Small intestine (tissue), 7 donors: ENCODE measurements at regions not wholly inside any gene's neighbourhood (a gene's known extent, or its start where the extent isn't known, plus 50 kb on each side); places are given as distances from the start of the nearest gene placed in this dataset.

ENCODE experiments used
- DNase-seq, 2 donors: peaks; one replicate each; pipeline versions ENCODE4 v3.0.0 to v3.0.0-alpha.2; 2013
- FAIRE-seq: peaks from 2 replicates; lab custom pipeline; 2012; peaks lifted over from hg19 to GRCh38; lab: Jason Lieb, UNC
- H3K27ac ChIP-seq, 3 donors: one replicate each; pipeline ENCODE4 v1.5.1; 2013; ENCODE audit warnings: low read length in 2 of 3, mild to moderate bottlenecking in 2 of 3, control low read depth in 1 of 3, inconsistent platforms in 1 of 3, low read depth in 1 of 3, moderate library complexity in 1 of 3
- H3K27me3 ChIP-seq, 3 donors: one replicate each; pipeline ENCODE4 v1.6.1; 2013; ENCODE audit warnings: low read length in 3 of 3, inconsistent platforms in 1 of 3; ENCODE audit not compliant: control insufficient read depth in 3 of 3, insufficient read depth in 3 of 3
- H3K36me3 ChIP-seq, 3 donors: one replicate each; pipeline ENCODE4 v1.6.1; 2013; ENCODE audit warnings: low read length in 3 of 3, inconsistent platforms in 1 of 3, low read depth in 1 of 3, mild to moderate bottlenecking in 1 of 3, moderate library complexity in 1 of 3; ENCODE audit not compliant: control insufficient read depth in 3 of 3, insufficient read depth in 2 of 3
- H3K4me1 ChIP-seq, 3 donors: one replicate each; pipeline ENCODE4 v1.6.1; 2013; ENCODE audit warnings: low read length in 2 of 3, inconsistent platforms in 1 of 3, low read depth in 1 of 3, mild to moderate bottlenecking in 1 of 3, moderate library complexity in 1 of 3; ENCODE audit not compliant: control insufficient read depth in 3 of 3, insufficient read depth in 2 of 3
- H3K4me3 ChIP-seq, 3 donors: one replicate each; pipeline ENCODE4 v1.5.1; 2013; ENCODE audit warnings: low read length in 3 of 3, control low read depth in 1 of 3, inconsistent platforms in 1 of 3, low read depth in 1 of 3, mild to moderate bottlenecking in 1 of 3, moderate library complexity in 1 of 3
- H3K9me3 ChIP-seq, 2 donors: one replicate each; pipeline ENCODE4 v1.6.1; 2013; ENCODE audit warnings: low read depth in 1 of 2, low read length in 1 of 2; ENCODE audit not compliant: control insufficient read depth in 2 of 2, insufficient read depth in 1 of 2
- WGBS, 3 donors: extraction: QIAGEN DNeasy Blood & Tissue Kit; methylation state at CpG; one replicate each; pipeline ENCODE4 v1.1.7; 2013; 5-methylcytosine and 5-hydroxymethylcytosine counted together
- donor health status: healthy with polysubstance abuse.
- donor health status: control.
- donor health status: control.
- donor health status: Bipolar disorder and iron deficiency.
- donor health status: healthy.

DNA sequence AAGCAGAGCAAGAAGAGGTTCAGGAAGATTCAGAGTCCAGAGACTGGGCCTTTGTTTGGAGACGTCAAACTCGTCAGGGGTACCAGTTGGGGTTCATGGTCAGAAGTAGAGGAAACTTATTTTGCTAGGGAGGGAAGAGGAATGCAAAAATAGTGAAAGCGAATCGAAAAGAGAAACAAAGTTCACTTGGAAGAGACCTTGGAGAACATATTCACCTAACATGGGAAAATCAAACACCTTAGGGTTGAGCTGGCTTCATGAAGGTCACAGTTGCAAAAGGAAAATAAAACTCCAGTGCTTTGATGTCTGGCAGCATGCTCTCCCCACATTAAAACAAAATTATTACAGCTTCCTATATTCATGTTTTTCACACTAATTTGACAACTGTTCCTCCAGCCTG lies 440.4 kb downstream of the EPM2A start:
- no peaks in the 10 kb centered on the region for H3K27me3 ChIP-seq
- 84 to 93% (median 90%) methylated on average over 4 of the region's 4 CpGs for WGBS, 3 donors
- H3K4me1 ChIP-seq: no peaks in the 10 kb centered on the region
- no peak for FAIRE-seq
- H3K27ac ChIP-seq: no peak overlapping the region
- no peaks in the 10 kb centered on the region for H3K9me3 ChIP-seq
- H3K4me3 ChIP-seq: no peak overlapping the region
- no peaks in the 10 kb centered on the region for H3K36me3 ChIP-seq
- no peak for DNase-seq

DNA sequence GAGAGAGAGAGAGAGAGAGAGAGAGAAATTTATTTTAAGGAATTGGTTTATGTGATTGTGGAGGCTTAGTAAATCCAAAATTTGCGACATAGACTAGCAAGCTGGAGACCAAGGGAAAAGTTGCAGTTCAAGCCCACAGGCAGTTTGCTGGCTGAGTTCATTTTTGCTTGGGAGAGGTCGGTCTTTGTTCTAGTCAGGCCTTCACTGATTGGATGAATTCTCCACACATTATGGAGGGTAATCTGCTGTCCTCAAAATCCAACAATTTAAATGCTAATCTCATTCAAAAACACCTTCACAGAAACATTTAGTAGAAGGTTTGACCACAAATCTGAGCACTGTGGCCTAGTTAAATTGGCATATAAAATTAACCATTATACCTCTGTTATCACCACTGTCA lies 439.6 kb downstream of the EPM2A start:
- Histone ChIP-seq H3K27ac (no peak overlapping the region), H3K36me3 (no peaks in the 10 kb centered on the region), H3K4me1 (no peaks in the 10 kb centered on the region), H3K9me3 (no peaks in the 10 kb centered on the region), H3K27me3 (no peaks in the 10 kb centered on the region), H3K4me3 (no peak overlapping the region)
- FAIRE-seq: no peak
- WGBS, 3 donors: 83 to 92% (median 83%) methylated on average over 2 of the region's 2 CpGs
- no peak for DNase-seq

DNA sequence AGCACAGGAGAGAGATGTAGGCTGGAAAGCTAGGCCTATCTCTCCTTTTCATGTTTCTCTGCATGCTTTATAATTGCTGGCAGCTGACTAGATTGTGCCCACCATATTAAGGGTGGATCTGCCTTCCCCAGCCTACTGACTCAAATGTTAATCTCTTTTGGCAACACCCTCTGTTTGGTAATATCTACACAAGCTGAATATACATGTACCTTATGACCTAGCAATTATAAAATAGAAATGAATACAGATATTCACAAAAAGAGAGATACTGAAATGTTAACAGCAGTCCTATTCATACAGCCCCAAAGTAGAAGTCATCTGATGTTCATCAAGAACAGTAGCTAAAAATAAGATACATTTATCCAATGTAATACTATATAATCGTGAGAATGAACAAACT lies 429.6 kb downstream of the EPM2A start:
- Histone ChIP-seq H3K27ac (no peak overlapping the region), H3K4me3 (no peak overlapping the region), H3K36me3 (no peaks in the 10 kb centered on the region), H3K9me3 (no peaks in the 10 kb centered on the region), H3K27me3 (no peaks in the 10 kb centered on the region), H3K4me1 (no peaks in the 10 kb centered on the region)
- DNase-seq (no peak), FAIRE-seq (no peak)
- 88 to 91% (median 89%) methylated on average over 1 of the region's 1 CpG for WGBS, 3 donors

GRCh38 chr6:145306489-145306888 lies 428.8 kb downstream of the EPM2A start:
- no peaks in the 10 kb centered on the region for H3K27me3 ChIP-seq
- no peaks in the 10 kb centered on the region for H3K36me3 ChIP-seq
- no peak for FAIRE-seq
- 82 to 91% (median 85%) methylated on average over 5 of the region's 5 CpGs for WGBS, 3 donors
- H3K4me3 ChIP-seq: no peak overlapping the region
- H3K9me3 ChIP-seq: no peaks in the 10 kb centered on the region
- H3K27ac ChIP-seq: no peak overlapping the region
- no peaks in the 10 kb centered on the region for H3K4me1 ChIP-seq
- DNase-seq: no peak

DNA sequence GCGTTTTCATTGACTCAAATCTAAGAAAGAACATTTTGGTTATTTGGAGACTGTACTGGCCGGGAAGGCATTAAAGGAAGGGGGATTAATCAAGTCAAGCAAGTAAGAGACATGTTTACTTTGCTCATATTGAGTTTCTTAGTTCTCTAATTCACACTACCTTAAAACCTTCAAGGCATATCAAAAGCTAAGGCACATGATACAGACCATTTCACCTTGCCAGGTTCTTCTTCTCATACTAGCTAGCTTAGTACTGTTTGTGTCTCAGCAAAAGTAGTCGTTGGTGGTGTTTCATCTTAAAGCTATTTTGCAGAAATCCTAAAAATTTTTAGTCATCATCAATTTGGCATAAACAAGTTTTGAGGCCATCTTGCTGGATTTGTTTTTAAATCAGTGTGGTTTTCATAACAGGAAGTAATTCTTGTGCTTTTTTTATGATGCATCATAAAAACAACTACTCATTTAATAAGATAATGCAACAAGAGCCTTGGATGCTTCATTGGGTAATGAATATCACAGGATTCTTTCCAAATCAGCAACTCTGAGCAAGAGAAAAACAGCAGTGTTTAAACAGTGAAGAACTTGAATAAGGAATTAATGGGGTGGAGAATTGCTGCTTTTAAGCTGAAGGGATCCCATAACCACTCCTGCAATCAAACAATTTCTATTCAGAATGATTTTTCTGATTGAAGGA lies 425.3 kb downstream of the EPM2A start:
- 68 to 74% (median 72%) methylated on average over 3 of the region's 3 CpGs for WGBS, 3 donors
- no peaks in the 10 kb centered on the region for H3K4me1 ChIP-seq
- H3K36me3 ChIP-seq: no peaks in the 10 kb centered on the region
- FAIRE-seq (no peak), DNase-seq (no peak)
- no peak overlapping the region for H3K27ac ChIP-seq
- no peaks in the 10 kb centered on the region for H3K27me3 ChIP-seq
- H3K9me3 ChIP-seq: no peaks in the 10 kb centered on the region
- H3K4me3 ChIP-seq: no peak overlapping the region

GRCh38 chr6:145312481-145312880 lies 422.8 kb downstream of the EPM2A start:
- DNase-seq (no peak), FAIRE-seq (no peak)
- Histone ChIP-seq H3K4me3 (no peak overlapping the region), H3K9me3 (no peaks in the 10 kb centered on the region), H3K27ac (no peak overlapping the region), H3K4me1 (no peaks in the 10 kb centered on the region), H3K36me3 (no peaks in the 10 kb centered on the region), H3K27me3 (no peaks in the 10 kb centered on the region)
- 93 to 97% (median 94%) methylated on average over 7 of the region's 7 CpGs for WGBS, 3 donors

- Histone ChIP-seq H3K36me3 (no peaks in the 10 kb centered on the region), H3K27me3 (no peaks in the 10 kb centered on the region), H3K4me3 (no peak overlapping the region), H3K4me1 (no peaks in the 10 kb centered on the region), H3K27ac (no peak overlapping the region), H3K9me3 (no peaks in the 10 kb centered on the region)
- FAIRE-seq (no peak), DNase-seq (no peak)
- 50 to 70% (median 57%) methylated on average over 1 of the region's 1 CpG for WGBS, 3 donors
Observed at GRCh38 chr6:145313041-145313855, 422.1 kb downstream of the EPM2A start.

DNA sequence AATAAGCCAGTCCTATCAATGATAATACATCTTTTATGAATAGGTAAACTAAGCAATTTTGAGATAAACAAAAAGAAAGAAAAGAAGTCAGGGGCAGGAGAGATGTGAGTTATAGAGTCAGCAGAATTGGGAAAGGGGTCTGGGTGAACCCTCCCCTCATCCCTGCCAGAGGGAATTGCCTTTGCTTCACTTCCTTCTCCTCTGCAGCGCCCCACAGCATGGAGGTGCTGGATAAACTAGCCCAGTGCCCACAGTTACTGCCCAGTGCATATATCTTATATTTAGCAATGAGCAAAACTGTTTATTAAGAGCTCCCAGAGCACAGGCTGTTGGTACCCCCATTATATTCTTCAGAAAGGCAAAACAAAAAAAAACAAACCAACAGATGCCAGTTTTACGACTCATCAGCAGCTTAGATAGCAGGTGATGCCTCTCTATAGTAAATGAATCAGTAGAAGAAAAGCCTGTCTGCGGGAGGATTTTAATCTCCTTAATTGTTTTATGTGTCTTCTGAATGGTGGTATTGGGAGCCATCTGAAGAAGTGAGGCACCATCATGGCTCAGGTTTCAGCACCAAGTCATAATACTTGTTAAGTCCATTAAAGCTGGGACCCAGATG lies 419.2 kb downstream of the EPM2A start:
- H3K27me3 ChIP-seq: no peaks in the 10 kb centered on the region
- WGBS, 3 donors: 60 to 73% (median 66%) methylated on average over 3 of the region's 3 CpGs
- no peaks in the 10 kb centered on the region for H3K9me3 ChIP-seq
- H3K4me3 ChIP-seq: no peak overlapping the region
- FAIRE-seq (no peak), DNase-seq (no peak)
- no peaks in the 10 kb centered on the region for H3K4me1 ChIP-seq
- no peaks in the 10 kb centered on the region for H3K36me3 ChIP-seq
- H3K27ac ChIP-seq: no peak overlapping the region
